DOHH2 (cell line): ENCODE measurements at regions not wholly inside any gene's neighbourhood (a gene's known extent, or its start where the extent isn't known, plus 50 kb on each side); places are given as distances from the start of the nearest gene placed in this dataset.

Source experiments
- H3F3A ChIP-seq: fragments of 200-600 bp; sonication (generic), shearing (Covaris generic); 2 replicates; pipeline ENCODE4 v1.6.0; 2016; ENCODE audit warnings: antibody characterized with exemption, mild to moderate bottlenecking; ENCODE audit not compliant: control insufficient read depth, insufficient read depth
- H3K27ac ChIP-seq: fragments of 200-600 bp; sonication (generic); 2 replicates; pipeline ENCODE4 v1.5.1; 2014; ENCODE audit warnings: low read depth, mild to moderate bottlenecking, low read length, moderate library complexity
- H3K27me3 ChIP-seq: fragments of 200-600 bp; sonication (generic); 2 replicates; pipeline ENCODE4 v1.6.1; 2014; ENCODE audit warnings: mild to moderate bottlenecking, low read length, mixed read lengths; ENCODE audit not compliant: control insufficient read depth
- H3K36me3 ChIP-seq: fragments of 200-600 bp; sonication (generic); 2 replicates; pipeline ENCODE4 v1.6.1; 2014; ENCODE audit warnings: mild to moderate bottlenecking, low read length, moderate library complexity, mixed read lengths; ENCODE audit not compliant: control insufficient read depth
- H3K4me1 ChIP-seq: fragments of 200-600 bp; sonication (generic); 2 replicates; pipeline ENCODE4 v1.6.1; 2014; ENCODE audit warnings: mild to moderate bottlenecking, low read length, mixed read lengths; ENCODE audit not compliant: control insufficient read depth
- H3K4me2 ChIP-seq: fragments of 200-600 bp; sonication (generic); 2 replicates; pipeline ENCODE4 v1.6.0; 2014; ENCODE audit warnings: mild to moderate bottlenecking, low read length, moderate library complexity
- H3K4me3 ChIP-seq: fragments of 200-600 bp; sonication (generic); 2 replicates; pipeline ENCODE4 v1.5.1; 2014; ENCODE audit warnings: mild to moderate bottlenecking, low read length, mixed read lengths
- H3K79me2 ChIP-seq: fragments of 200-600 bp; sonication (generic); 2 replicates; pipeline ENCODE4 v1.6.1; 2014; ENCODE audit warnings: mild to moderate bottlenecking, low read length, mixed read lengths; ENCODE audit not compliant: control insufficient read depth
- H3K9me2 ChIP-seq: fragments of 200-600 bp; sonication (generic); replicated peaks from 2 replicates; pipeline ENCODE4 v1.6.1; 2014; ENCODE audit warnings: mild to moderate bottlenecking, low read length, mixed read lengths; ENCODE audit not compliant: control insufficient read depth
- H3K9me3 ChIP-seq: fragments of 200-600 bp; sonication (generic); 2 replicates; pipeline ENCODE4 v1.6.1; 2014; ENCODE audit warnings: antibody characterized with exemption, low read length, mixed read lengths; ENCODE audit not compliant: control insufficient read depth, insufficient read depth
- H4K20me1 ChIP-seq: fragments of 200-600 bp; sonication (generic); 2 replicates; pipeline ENCODE4 v1.6.0; 2014; ENCODE audit warnings: low read depth, mild to moderate bottlenecking, antibody characterized with exemption, low read length, moderate library complexity; ENCODE audit not compliant: control insufficient read depth, insufficient read depth
- CTCF ChIP-seq: fragments of 200-600 bp; sonication (generic); IDR thresholded peaks from one replicate; pipeline ENCODE4 v1.5.1; 2014; ENCODE audit warnings: antibody characterized with exemption, mild to moderate bottlenecking, low read depth, low read length; ENCODE audit not compliant: poor library complexity, severe bottlenecking
- EZH2phosphoT487 ChIP-seq: fragments of 200-600 bp; sonication (generic); IDR thresholded peaks from 2 replicates; pipeline ENCODE4 v1.6.1; 2017; ENCODE audit warnings: borderline replicate concordance, mild to moderate bottlenecking, antibody characterized with exemption, low read length, moderate library complexity, mixed read lengths

- Histone ChIP-seq H3K4me2 (no peak overlapping the region), H3K9me2 (no peaks in the 10 kb centered on the region), H4K20me1 (no peaks in the 10 kb centered on the region), H3K9me3 (no peaks in the 10 kb centered on the region), H3K36me3 (no peaks in the 10 kb centered on the region), H3K4me1 (no peaks in the 10 kb centered on the region), H3K4me3 (no peak overlapping the region), H3K27ac (no peak overlapping the region), H3K79me2 (no peaks in the 10 kb centered on the region), H3K27me3 (no peaks in the 10 kb centered on the region), H3F3A (no peaks in the 10 kb centered on the region)
- TF ChIP-seq CTCF (no peak), EZH2phosphoT487 (no peak)
Observed at GRCh38 chr2:138112536-138112935, 148.3 kb downstream of the HNMT start.

GRCh38 chr2:138113871-138114525, 149.7 kb downstream of the HNMT start:
- H3K4me3 ChIP-seq = no peak overlapping the region
- H3K79me2 ChIP-seq = no peaks in the 10 kb centered on the region
- H3K27ac ChIP-seq = no peak overlapping the region
- H3F3A ChIP-seq = no peaks in the 10 kb centered on the region
- no peaks in the 10 kb centered on the region for H3K9me3 ChIP-seq
- no peaks in the 10 kb centered on the region for H3K27me3 ChIP-seq
- H4K20me1 ChIP-seq = no peaks in the 10 kb centered on the region
- TF ChIP-seq CTCF (no peak), EZH2phosphoT487 (no peak)
- H3K36me3 ChIP-seq = no peaks in the 10 kb centered on the region
- no peaks in the 10 kb centered on the region for H3K4me1 ChIP-seq
- H3K9me2 ChIP-seq = no peaks in the 10 kb centered on the region
- no peak overlapping the region for H3K4me2 ChIP-seq

- Histone ChIP-seq H3K27ac (no peak overlapping the region), H3K79me2 (no peaks in the 10 kb centered on the region), H3K9me3 (no peaks in the 10 kb centered on the region), H3K27me3 (no peaks in the 10 kb centered on the region), H3K4me2 (no peak overlapping the region), H4K20me1 (no peaks in the 10 kb centered on the region), H3F3A (no peaks in the 10 kb centered on the region), H3K4me1 (no peaks in the 10 kb centered on the region), H3K4me3 (no peak overlapping the region), H3K36me3 (no peaks in the 10 kb centered on the region), H3K9me2 (no peaks in the 10 kb centered on the region)
- TF ChIP-seq CTCF (no peak), EZH2phosphoT487 (no peak)
Observed at GRCh38 chr2:138115666-138116065, 151.4 kb downstream of the HNMT start.
